ENCODE measurements at regions not wholly inside any gene's neighbourhood (a gene's known extent, or its start where the extent isn't known, plus 50 kb on each side); places are given as distances from the start of the nearest gene placed in this dataset.

GRCh38 chr6:166097914-166098522, 69.6 kb downstream of the TBXT start:
- WGBS, 2 donors, result 34 to 40% methylated on average over 19 of the region's 19 CpGs
- DNase-seq (ENCODE audit: low spot score in 2 of 2), result peak in 1 of 2 donors; percentile 38
- H3K4me3 ChIP-seq (ENCODE audit: low read depth, poor library complexity, severe bottlenecking), result no peak overlapping the region
- TF ChIP-seq CTCF (IDR thresholded peaks at IDR 0.05) (peak in 1 of 3 donors; percentile 41), POLR2A (IDR thresholded peaks at IDR 0.05) (no peak)
- intact Hi-C loops (cut with DNase I; ENCODE audit: low total_unique reads), result no loop called here

GRCh38 chr6:166087852-166088251, 79.8 kb downstream of the TBXT start:
- H3K4me3 ChIP-seq (ENCODE audit: low read depth, poor library complexity, severe bottlenecking), result no peak overlapping the region
- TF ChIP-seq CTCF (IDR thresholded peaks at IDR 0.05) (no peak), POLR2A (IDR thresholded peaks at IDR 0.05) (no peak)
- no peak for DNase-seq (ENCODE audit: low spot score in 2 of 2)
- intact Hi-C loops (cut with DNase I; ENCODE audit: low total_unique reads), result no loop called here
- 68 to 94% methylated on average over 5 of the region's 5 CpGs for WGBS, 2 donors

- intact Hi-C loops (cut with DNase I; ENCODE audit: low total_unique reads), result no loop called here
- no peak for TF ChIP-seq CTCF (IDR thresholded peaks at IDR 0.05)
- no peak for TF ChIP-seq POLR2A (IDR thresholded peaks at IDR 0.05)
- H3K4me3 ChIP-seq (ENCODE audit: low read depth, poor library complexity, severe bottlenecking), result no peak overlapping the region
- 90 to 93% methylated on average over 7 of the region's 7 CpGs for WGBS, 2 donors
- DNase-seq (ENCODE audit: low spot score in 2 of 2), result no peak
These were observed 80.4 kb downstream of the TBXT start for GRCh38 chr6:166087246-166087645.

GRCh38 chr6:166085500-166085899, 82.2 kb downstream of the TBXT start:
- TF ChIP-seq CTCF (IDR thresholded peaks at IDR 0.05) (no peak), POLR2A (IDR thresholded peaks at IDR 0.05) (no peak)
- intact Hi-C loops (cut with DNase I; ENCODE audit: low total_unique reads), result no loop called here
- WGBS, 2 donors, result 38 to 55% methylated on average over 2 of the region's 2 CpGs
- no peak for DNase-seq (ENCODE audit: low spot score in 2 of 2)
- no peak overlapping the region for H3K4me3 ChIP-seq (ENCODE audit: low read depth, poor library complexity, severe bottlenecking)

GRCh38 chr6:166084951-166085350, 82.7 kb downstream of the TBXT start:
- 77 to 83% methylated on average over 2 of the region's 2 CpGs for WGBS, 2 donors
- H3K4me3 ChIP-seq (ENCODE audit: low read depth, poor library complexity, severe bottlenecking), result no peak overlapping the region
- no peak for DNase-seq (ENCODE audit: low spot score in 2 of 2)
- intact Hi-C loops (cut with DNase I; ENCODE audit: low total_unique reads), result no loop called here
- no peak for TF ChIP-seq POLR2A (IDR thresholded peaks at IDR 0.05)
- no peak for TF ChIP-seq CTCF (IDR thresholded peaks at IDR 0.05)

- no peak for DNase-seq (ENCODE audit: low spot score in 2 of 2)
- 78 to 80% methylated on average over 6 of the region's 6 CpGs for WGBS, 2 donors
These were observed 87.8 kb downstream of the TBXT start for GRCh38 chr6:166079841-166080240.

More at GRCh38 chr6:166079841-166080240, 87.8 kb downstream of the TBXT start:
- intact Hi-C loops (cut with DNase I; ENCODE audit: low total_unique reads), result no loop called here
- TF ChIP-seq CTCF (IDR thresholded peaks at IDR 0.05) (no peak), POLR2A (IDR thresholded peaks at IDR 0.05) (no peak)
- no peak overlapping the region for H3K4me3 ChIP-seq (ENCODE audit: low read depth, poor library complexity, severe bottlenecking)

Data from lower leg skin (tissue), 4 donors.